Gastrocnemius medialis (tissue), 4 donors: ENCODE measurements at regions not wholly inside any gene's neighbourhood (a gene's known extent, or its start where the extent isn't known, plus 50 kb on each side); places are given as distances from the start of the nearest gene placed in this dataset.

ENCODE experiments used
- CTCF ChIP-seq, 5 experiments: fragments of 450-650 bp in 3 of 5; fragments of 200-600 bp in 2 of 5; sonication (generic) in 2 of 5; IDR thresholded peaks in 4 of 5; conservative IDR thresholded peaks in 1 of 5; 1 replicate in 4 of 5; 2 replicates in 1 of 5; pipeline ENCODE4 v1.5.1; 2016 to 2019; ENCODE audit warnings: antibody characterized with exemption in 5 of 5, mild to moderate bottlenecking in 3 of 5, moderate library complexity in 3 of 5
- POLR2A ChIP-seq, 2 donors: fragments of 450-650 bp; IDR thresholded peaks; one replicate each; pipeline ENCODE4 v1.6.1; 2017; ENCODE audit warnings: antibody characterized with exemption in 2 of 2, mild to moderate bottlenecking in 2 of 2, moderate library complexity in 2 of 2

- TF ChIP-seq CTCF (IDR thresholded peaks at IDR 0.05 in 4 of 5, conservative IDR thresholded peaks at IDR 0.05 in 1 of 5) (no peak), POLR2A (IDR thresholded peaks at IDR 0.05) (no peak)
Observed at GRCh38 chr20:10793766-10794165, 120.0 kb upstream of the JAG1 start.
